ENCODE measurements at regions not wholly inside any gene's neighbourhood (a gene's known extent, or its start where the extent isn't known, plus 50 kb on each side); places are given as distances from the start of the nearest gene placed in this dataset.

DNA sequence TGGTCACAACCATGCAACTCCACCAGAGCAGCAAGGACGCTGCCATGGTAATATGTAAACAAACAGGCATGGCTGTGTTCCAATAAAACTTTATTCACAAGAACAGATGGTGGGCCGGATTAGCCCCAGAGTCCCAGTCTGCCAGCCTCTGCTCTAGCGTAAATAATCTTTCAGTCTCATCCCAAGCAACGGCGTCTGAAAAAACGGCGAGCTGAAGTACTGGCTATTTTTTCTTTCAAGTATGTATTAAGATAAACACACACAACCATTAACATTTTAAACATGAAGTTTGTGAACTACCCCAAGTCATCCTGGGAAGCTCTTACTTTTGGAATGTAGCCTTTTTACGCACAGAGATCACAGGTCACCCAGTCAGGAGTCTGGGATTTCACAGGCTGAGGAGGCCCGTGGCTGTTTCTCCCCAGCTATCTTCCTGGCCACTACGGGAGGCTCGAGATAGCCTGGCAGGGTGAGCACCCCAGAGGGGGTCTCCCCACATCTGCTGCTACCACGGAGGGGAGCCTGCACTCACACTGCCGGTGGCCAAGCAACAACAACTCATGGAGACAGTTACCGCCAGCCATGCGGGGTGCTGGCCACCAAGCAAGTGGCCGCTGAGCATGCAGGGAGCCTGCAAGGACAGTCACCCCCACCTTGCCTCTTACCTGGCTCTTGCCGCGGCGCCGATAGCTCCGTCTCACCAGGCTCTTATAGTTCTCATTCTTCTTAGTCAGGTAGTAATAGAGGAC is 124.6 kb downstream of the RFLNA start:
- Mint-ChIP-seq H3K4me3 (no peak overlapping the region), H3K4me1 (ENCODE audit: low read depth) (no peaks in the 10 kb centered on the region), H3K27me3 (no peaks in the 10 kb centered on the region), H3K9me3 (no peaks in the 10 kb centered on the region), H3K27ac (no peak overlapping the region), H3K36me3 (ENCODE audit: low read depth) (peaks cover 24% of the 10 kb centered on the region)
- ChIA-PET POLR2A (interaction anchor here (0.7 to 1.5 kb wide), 2 partner anchors 9 to 18 kb away, joined by 3 read pairs; no protein-coding TSS in a partner anchor), CTCF (no interaction called here)
- intact Hi-C loops (cut with micrococcal nuclease): no loop called here
- DNase-seq (no peak), ATAC-seq (no peak)
- TF ChIP-seq, protein P1, sequence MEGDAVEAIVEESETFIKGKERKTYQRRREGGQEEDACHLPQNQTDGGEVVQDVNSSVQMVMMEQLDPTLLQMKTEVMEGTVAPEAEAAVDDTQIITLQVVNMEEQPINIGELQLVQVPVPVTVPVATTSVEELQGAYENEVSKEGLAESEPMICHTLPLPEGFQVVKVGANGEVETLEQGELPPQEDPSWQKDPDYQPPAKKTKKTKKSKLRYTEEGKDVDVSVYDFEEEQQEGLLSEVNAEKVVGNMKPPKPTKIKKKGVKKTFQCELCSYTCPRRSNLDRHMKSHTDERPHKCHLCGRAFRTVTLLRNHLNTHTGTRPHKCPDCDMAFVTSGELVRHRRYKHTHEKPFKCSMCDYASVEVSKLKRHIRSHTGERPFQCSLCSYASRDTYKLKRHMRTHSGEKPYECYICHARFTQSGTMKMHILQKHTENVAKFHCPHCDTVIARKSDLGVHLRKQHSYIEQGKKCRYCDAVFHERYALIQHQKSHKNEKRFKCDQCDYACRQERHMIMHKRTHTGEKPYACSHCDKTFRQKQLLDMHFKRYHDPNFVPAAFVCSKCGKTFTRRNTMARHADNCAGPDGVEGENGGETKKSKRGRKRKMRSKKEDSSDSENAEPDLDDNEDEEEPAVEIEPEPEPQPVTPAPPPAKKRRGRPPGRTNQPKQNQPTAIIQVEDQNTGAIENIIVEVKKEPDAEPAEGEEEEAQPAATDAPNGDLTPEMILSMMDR (IDR thresholded peaks at IDR 0.05): no peak

DNA sequence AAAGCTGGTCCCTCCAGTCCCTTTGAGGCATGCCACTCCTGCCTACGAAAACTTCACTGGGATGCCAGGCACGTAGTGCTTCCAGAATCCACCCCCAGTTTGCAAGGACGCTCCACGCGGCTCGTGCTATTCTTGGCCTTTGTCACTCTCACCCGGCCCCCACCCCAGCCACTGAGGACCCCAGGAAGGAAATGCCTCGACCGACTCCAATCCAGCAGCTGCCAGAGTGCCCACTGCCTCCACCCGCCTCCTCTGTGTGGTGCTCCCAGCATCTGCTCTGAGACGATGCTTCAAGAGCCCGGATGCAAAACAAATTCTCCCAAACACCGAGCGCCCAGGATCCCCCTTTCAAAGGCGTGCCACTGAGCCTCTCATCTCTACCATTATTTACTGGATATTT is 123.9 kb downstream of the RFLNA start:
- no peaks in the 10 kb centered on the region for H3K4me1 Mint-ChIP-seq (ENCODE audit: low read depth)
- ATAC-seq: no peak
- H3K36me3 Mint-ChIP-seq (ENCODE audit: low read depth): peaks cover 22% of the 10 kb centered on the region

DNA sequence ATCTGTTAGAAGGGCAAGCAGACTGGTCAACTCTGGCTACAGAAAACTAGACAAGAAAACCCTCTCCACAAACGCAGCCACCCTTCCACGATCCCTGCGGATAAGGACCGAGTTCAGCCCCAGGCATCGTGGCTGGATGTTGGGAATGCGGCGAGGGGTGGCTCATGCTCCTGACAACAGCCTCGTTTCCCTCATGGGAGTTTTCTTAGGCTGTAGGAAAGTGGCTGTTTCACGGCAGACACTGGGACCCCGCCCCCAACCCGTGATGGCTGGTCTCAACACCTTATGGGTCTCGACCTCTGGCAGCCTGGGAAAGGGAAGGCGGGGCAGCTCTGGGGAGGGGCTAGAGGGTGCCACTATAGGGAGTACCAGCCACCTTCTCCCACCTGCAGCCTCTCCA is 123.3 kb downstream of the RFLNA start:
- H3K4me1 Mint-ChIP-seq (ENCODE audit: low read depth): no peaks in the 10 kb centered on the region
- DNase-seq (no peak), ATAC-seq (no peak)
- H3K36me3 Mint-ChIP-seq (ENCODE audit: low read depth): peaks cover 22% of the 10 kb centered on the region
- H3K27me3 Mint-ChIP-seq: no peaks in the 10 kb centered on the region
- H3K27ac Mint-ChIP-seq: no peak overlapping the region
- no peaks in the 10 kb centered on the region for H3K9me3 Mint-ChIP-seq
- TF ChIP-seq, protein P1 (IDR thresholded peaks at IDR 0.05): no peak
- H3K4me3 Mint-ChIP-seq: no peak overlapping the region
- CTCF ChIA-PET: no interaction called here
- intact Hi-C loops (cut with micrococcal nuclease): no loop called here
- POLR2A ChIA-PET: no interaction called here

More for the DNA sequence above, 123.9 kb downstream of the RFLNA start:
- ChIA-PET CTCF (no interaction called here), POLR2A (interaction anchor here (0.7 to 1.5 kb wide), 2 partner anchors 10 to 19 kb away, joined by 3 read pairs; no protein-coding TSS in a partner anchor)
- Mint-ChIP-seq H3K4me3 (no peak overlapping the region), H3K27ac (no peak overlapping the region), H3K27me3 (no peaks in the 10 kb centered on the region), H3K9me3 (no peaks in the 10 kb centered on the region)
- TF ChIP-seq, protein P1 (IDR thresholded peaks at IDR 0.05): no peak
- intact Hi-C loops (cut with micrococcal nuclease): no loop called here
- no peak for DNase-seq

DNA sequence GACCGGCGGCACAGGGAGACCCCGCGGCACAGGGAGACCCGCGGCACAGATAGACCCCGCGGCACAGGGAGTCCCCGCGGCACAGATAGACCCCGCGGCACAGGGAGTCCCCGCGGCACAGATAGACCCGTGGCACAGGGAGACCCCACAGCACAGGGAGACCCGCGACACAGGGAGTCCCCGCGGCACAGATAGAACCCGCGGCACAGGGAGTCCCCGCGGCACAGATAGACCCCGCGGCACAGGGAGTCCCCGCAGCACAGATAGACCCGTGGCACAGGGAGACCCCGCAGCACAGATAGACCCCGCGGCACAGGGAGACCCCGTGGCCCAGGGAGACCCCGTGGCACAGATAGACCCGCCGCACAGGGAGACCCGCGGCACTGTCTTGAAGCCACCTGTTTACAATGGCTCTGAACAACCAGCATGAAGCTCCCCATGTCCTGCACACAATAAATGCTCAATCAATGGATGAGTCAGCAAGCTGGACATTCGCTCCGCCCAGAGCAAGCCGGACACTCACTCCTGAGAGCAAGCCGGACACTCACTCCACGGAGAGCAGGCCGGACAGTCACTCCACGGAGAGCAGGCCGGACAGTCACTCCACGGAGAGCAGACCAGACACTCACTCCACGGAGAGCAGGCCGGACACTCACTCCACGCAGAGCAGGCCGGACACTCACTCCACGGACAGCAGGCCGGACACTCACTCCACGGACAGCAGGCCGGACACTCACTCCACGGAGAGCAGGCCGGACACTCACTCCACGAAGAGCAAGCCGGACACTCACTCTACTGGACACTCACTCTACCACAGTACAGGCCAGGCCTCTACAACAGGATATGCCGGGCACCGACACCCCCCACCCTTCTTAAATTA is 121.9 kb downstream of the RFLNA start:
- H3K27ac Mint-ChIP-seq: no peak overlapping the region
- TF ChIP-seq, protein P1 (IDR thresholded peaks at IDR 0.05): no peak
- ATAC-seq: no peak

DNA sequence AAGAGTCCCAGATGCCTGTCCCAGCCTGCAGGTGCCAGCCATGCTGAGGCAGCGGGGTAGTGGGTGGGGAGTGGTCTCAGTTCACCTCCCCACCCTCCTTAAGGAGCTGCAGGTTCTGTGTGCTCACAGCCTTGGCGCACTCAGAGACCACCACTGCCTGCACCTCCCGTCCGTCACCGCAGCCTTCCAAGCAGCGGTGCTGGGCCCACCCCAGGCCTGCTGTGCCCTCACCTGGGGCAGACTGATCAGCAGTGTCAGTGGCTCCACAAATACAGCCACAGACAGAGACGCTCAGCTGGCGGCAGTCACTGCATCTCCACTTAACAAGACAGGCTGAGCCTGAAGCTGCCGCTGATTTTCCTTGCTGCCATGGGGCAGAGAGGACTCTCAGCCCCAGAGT is 120.2 kb downstream of the RFLNA start:
- Mint-ChIP-seq H3K36me3 (ENCODE audit: low read depth) (peaks cover 16% of the 10 kb centered on the region), H3K4me3 (no peak overlapping the region), H3K27ac (no peak overlapping the region), H3K9me3 (no peaks in the 10 kb centered on the region), H3K4me1 (ENCODE audit: low read depth) (no peaks in the 10 kb centered on the region), H3K27me3 (no peaks in the 10 kb centered on the region)
- DNase-seq (no peak), ATAC-seq (no peak)
- intact Hi-C loops (cut with micrococcal nuclease): no loop called here
- TF ChIP-seq, protein P1 (IDR thresholded peaks at IDR 0.05): no peak
- CTCF ChIA-PET: no interaction called here
- POLR2A ChIA-PET: no interaction called here

More for the DNA sequence above, 121.9 kb downstream of the RFLNA start:
- no peak for DNase-seq
- Mint-ChIP-seq H3K4me1 (ENCODE audit: low read depth) (no peaks in the 10 kb centered on the region), H3K36me3 (ENCODE audit: low read depth) (peaks cover 22% of the 10 kb centered on the region), H3K9me3 (no peaks in the 10 kb centered on the region), H3K4me3 (no peak overlapping the region), H3K27me3 (no peaks in the 10 kb centered on the region)
- intact Hi-C loops (cut with micrococcal nuclease): no loop called here
- CTCF ChIA-PET: no interaction called here
- POLR2A ChIA-PET: no interaction called here

All from activated CD8-positive, alpha-beta T cell treated with anti-CD3 and anti-CD28 coated beads for 36 hours (primary cell).